A172 (cell line): ENCODE measurements at regions not wholly inside any gene's neighbourhood (a gene's known extent, or its start where the extent isn't known, plus 50 kb on each side); places are given as distances from the start of the nearest gene placed in this dataset.

ENCODE experiments used
- DNase-seq: peaks from one replicate; pipeline ENCODE4 v3.0.0-alpha.2; 2015; ENCODE audit warnings: low spot score

DNA sequence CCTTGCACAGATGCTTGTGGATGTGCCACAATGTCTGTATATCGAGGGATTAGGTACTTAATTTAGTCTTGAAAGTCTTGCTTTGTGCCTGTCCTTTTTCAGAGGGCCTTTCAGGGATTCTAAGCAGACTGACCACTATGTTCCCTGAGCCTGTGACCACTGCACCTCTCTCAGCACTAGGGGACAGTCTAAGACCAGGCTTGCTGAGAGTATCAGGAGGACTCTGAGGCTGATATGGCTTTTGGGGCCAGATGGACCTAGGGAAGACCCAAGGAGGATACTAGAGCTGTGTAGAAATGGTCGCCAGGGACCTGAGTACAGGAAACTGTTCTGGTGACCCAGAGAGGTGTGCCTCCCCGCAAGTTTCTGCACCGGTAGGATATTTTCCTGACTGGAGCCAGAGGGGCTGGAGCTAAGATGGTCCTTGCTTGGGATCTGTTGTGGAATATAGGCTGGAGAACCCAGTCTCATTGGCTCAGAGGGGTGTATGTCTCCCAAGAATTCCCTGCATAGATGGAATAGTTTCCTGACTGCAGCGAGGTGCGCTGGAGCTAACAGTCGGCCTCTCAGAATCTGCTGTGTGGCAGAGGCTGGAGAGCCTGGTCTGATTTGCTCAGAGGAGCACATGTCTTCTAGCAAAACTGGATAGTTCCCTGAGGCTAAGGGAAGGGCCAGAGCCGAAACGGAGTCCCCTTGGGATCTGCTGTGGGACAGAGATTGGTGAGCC, 213.2 kb upstream of the DCBLD2 start:
- DNase-seq: peak; percentile 50

DNA sequence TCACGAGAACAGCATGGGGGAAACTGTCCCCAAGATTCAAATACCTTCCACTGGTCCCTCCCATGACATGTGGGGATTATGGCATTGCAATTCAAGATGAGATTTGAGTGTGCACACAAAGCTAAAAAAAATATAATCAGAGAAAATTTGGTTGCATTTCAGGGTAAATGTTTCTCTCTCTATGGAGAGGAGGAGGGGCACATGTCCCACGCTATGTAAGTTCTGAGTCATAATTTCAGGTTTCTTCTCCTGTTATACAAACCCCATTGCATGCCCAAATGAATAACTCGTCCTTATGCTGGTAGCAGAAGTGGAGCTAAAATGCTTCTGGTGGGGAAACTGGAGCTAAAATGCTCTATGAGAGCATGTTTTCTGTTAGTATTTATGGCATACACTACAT, 209.7 kb upstream of the DCBLD2 start:
- no peak for DNase-seq

DNA sequence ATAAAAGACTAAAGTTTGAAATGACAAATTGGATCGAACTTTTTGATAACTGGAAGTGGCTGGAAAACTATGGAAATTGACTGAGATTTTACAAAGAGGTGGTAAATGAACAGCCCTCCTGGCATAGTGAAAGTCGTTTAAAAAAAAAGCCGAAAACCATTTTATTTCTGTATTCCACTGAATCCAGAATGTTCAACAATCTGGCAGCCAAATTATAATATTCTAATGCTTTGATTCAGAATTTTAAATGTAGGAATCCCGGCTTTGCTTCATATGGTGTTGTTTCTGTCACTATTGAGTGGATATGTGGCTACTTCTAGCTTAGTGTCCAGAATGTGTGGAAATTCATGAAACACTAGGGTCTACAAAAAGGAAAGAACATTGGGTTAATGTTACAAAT, 208.9 kb upstream of the DCBLD2 start:
- no peak for DNase-seq

DNA sequence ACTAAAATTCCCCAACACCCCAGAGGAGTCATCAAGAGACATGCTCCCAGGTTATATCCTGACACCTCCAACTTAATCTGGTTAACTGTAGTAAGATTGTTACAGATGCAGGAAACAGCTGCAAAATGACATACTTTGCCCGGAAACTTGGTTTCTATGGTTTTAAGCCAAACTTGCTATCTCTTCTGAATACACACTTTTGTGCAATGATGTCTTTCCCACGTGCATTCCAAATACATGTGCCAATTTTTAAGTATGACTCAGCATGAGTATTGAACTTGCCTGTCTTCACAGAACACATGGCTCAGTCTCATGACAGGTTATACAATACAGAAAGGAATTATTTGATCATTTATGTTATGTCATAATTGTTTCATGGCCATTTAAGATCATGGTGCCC, 207.0 kb upstream of the DCBLD2 start:
- peak; percentile 85 for DNase-seq

DNA sequence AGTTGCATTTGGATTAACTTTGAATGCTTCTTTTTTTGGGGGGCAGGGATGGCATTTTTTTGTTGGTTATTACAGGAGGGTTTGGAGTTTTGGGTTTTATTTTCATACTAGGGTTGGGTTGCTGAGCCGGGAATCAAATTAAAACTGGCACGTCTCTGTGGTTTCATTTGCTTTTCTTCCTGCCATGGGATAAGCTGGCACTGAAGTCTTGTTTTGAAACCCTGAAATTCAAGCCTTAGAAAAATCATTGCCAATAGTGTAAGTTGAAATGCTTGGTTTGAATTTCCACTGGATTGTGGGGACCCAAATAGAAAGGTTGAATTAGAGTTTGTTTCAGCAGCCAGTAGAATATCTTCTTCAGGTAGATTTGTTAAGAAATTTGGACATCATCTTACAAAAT, 193.1 kb upstream of the DCBLD2 start:
- no peak for DNase-seq

DNA sequence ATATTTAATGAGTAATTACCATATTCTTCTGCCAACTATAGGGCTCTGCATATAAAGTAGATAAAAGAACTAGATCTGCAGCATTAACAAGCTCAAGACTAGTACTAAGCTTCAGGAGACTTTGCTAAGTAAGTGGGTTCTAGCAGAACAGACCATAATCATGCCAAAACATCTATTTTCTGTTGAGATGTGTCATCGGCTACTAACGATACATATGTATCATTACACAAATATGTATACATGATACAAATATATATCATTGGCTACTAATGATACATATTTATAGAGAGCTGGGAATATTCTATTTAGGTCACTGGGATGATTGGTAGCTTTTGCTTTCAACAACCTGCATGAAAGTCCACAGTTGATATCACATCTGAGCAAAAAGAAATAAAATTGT, 185.8 kb upstream of the DCBLD2 start:
- no peak for DNase-seq

DNA sequence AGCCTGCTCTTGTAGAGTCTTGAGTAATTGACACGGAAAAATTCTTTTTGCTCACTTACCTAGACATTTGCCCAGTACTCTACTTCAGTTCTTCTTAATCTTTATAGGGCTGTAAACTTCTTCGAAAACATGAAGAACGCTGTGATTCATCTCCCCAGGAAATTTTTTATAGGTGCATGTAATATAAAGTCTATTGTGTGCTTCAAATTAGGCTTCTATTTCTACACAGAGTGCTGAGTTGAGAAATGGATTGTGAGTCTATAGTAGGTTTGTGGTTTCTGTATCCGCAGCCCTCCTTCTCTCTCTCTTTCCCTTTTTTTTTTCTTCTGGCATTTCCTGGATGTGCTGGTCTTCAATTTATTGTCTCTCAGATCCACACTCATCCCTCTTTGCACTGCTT, 183.3 kb upstream of the DCBLD2 start:
- peak; percentile 75 for DNase-seq

DNA sequence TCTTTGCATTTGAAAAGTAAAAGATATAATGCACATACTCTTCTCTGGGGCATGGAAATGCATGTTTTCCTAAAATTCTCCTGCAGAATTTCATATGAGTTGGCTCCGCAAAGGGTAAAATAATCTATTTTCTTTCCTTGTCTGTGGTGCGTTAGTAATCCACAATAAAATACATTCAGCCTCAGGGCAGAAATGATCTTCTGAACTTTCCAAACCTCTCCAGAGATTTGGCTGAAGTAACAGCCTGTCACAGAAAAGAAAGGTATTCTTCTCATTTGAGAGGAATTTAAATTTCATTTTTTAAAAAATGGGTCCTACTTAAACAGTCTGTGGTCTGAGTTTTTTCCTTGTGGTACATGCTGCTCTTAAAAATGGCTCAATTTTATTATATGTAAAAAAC, 182.7 kb upstream of the DCBLD2 start:
- DNase-seq: no peak

DNA sequence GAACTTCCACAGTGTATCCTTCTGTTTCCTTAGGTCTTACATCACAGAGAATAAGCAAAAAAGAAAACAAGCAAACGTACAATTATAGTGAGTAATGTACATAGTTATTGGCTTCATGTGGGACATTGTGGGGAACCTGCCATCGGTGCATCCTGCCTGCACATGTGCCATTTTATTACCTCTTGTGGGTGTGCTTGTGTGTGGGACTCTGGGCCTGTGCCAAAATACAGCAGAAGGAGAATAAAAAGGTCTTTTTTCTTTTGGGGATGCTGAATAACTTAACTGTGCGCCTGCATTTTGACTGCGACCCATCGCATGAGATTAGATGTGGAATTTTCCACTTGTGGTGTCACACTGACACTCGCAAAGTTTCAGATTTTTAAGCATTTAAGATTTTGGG, 169.6 kb upstream of the DCBLD2 start:
- DNase-seq: no peak

DNA sequence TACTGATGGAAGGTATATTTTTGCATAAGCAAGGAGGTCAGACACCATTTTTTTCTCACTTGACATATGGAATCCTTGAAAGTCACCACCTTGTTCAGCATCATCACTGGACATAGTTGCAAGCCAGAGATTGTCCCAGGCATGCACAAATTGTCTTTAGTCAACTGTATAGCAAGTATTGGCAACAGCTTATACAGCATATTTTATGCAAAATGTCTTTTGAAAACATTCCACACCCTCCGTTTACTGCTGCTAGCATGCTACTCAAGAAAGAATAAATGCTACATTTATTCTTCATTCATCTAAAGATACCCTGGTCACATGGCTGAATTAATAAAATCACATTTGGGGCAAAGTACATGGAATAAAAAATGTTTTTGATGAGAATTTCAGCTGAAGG, 168.5 kb upstream of the DCBLD2 start:
- no peak for DNase-seq

DNA sequence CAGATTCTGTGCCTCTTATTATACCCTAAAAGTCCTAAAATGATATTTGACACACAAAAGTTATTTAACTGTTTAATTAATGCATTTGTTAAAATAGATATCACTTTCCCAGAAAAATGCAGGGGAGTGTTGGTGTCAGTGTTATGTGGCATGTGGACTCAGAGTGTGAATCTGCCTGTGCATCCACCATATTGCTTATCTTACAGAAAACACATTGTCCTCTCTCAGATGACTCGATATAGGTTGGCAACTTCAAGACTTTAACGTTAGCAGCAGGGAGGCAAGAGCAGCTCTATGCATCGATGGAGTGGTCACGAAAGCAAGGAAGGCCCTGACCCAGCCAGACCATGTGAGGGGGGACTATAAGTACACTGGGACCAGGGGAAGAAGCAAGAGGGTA, 165.4 kb upstream of the DCBLD2 start:
- DNase-seq: no peak

DNA sequence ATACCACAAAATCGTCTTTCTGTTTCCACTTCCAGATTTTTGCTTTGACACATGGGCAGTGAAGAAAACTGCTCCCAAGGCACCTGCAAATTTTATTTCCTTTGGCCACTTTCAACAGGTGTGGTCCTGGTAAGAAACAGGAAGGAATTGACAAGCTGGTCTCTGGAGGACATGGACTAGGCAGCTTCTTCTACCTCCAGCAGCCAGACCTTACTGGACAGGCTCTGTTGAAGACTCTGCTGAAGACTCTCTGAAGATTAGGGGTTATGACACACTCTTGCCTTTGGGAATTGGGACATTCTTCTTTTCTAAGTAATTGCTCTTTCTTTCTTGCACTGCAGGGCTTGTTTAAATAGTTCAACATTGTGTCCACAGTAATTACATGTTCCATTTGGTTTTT, 147.7 kb upstream of the DCBLD2 start:
- no peak for DNase-seq

DNA sequence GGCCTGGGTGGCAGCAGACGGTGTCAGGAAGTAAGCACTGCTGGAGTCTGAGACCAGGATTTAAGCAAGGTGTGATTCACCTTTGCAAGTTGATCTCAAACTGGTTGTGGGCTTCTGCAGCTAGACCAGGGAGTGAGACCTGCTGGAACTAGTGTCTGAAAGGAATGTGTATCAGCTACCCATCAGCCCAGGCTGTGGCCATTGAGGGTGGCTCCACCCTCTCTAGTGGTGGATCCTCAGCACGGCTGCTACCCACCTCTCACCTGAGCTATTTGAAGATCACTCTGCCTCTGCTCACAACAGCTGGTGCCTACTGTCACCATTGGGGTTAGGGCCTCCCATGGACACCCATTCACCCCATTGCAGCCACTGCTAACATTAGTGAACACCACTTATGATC, 140.3 kb upstream of the DCBLD2 start:
- DNase-seq: no peak

DNA sequence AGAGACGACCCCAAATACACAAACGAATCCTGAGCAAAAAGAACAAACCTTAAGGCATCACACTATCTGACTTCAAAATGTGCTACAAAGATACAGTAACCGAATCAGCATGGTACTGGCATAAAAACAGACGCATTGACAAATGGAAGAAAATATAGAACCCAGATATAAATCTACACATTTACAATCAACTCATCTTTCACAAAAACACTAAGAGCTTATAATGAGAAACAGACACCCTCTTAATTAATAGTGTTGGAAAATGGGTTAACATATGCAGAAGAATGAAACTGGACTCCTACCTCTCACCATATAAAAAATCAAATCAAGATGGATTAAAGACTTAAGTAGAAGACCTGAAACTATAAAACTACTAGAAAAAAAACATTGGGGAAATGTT, 130.3 kb upstream of the DCBLD2 start:
- DNase-seq: no peak

DNA sequence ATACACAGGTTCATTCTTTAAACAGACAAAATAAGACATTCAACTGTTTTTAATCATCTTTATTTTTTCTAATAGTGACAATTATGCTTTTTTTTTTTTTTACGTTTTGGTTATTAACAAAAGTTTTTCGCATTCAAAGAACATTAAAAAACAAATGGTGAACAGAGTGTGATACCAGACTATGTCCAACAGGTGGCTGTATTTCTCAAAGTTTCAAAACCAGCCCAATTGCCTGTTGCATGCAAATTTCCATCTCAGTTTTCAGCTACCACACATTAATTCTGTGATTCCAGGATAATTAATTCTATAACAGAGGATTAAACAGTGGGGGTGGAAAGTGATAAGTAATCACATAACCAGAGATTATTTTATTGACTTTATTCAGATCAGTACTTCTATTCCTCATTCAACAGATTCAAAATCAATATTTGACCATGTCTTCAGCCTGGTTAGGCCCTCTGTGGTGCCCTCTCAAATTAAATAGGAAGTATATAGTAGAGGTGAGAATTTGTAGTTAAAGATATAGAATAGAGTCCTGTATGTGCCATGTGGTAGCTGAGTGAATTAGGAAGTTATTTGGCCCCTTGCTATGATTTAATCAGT, 122.2 kb upstream of the DCBLD2 start:
- peak; percentile 42 for DNase-seq

DNA sequence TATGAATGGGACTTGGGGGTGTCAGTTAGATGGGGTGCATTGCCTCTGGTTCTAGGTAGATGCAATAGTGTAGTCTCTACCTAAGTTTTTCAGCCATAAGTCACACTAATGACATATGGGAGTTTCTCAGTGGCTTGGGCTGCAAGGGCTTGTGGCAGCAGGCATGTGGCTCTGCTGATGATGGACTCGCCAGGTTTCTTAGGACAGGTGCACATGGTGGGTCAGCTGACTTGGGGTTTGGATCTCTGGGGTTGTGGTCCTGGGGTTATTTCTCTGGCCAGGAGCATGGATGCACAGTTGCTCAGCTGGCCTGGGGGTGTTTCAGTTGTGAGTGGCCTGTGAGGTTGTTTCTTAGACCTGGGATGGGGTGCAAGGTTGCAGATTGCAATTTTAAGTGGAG, 120.0 kb upstream of the DCBLD2 start:
- no peak for DNase-seq

DNA sequence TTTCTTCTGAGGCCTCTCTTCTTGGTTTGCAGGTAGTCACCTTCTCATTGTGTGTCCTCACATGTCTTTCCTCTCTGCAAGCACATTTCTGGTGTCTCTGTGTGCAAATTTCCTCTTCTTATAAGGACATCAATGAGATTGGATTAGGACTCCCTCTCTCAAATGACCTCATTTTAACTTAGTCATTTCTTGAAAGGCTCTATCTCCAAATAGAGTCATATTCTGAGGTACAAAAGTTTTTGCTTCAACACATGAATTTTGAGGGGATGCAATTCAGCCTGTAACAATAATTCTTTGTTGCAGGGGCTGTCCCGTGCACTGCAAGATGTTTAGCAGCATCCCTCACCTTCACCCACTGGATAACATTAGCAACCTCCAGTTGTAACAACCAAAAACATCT, 115.0 kb upstream of the DCBLD2 start:
- no peak for DNase-seq

DNA sequence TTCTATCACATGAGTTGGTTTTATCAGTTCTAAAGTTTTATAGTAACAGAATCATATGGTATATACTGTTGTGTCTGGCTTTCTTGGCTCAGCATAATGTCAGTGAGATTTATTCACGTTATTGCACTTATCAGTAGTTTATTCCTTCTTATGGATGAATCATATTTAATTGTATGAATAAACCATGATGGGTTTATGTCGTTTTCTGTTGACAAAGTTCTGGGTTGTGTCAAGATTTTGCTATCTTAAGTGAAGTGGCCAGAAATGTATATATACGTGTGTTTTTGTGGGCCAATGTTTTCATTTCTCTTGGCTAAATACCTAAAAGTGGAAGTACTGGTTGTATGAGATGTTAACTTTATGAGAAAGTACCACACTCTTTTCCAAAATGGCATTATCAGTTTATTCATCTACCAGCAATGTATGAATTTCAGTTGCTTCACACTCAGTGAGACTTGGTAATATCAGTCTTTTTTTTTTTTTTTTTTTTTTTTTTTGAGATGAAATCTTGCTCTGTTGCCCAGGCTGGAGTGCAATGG, 112.4 kb upstream of the DCBLD2 start:
- no peak for DNase-seq

DNA sequence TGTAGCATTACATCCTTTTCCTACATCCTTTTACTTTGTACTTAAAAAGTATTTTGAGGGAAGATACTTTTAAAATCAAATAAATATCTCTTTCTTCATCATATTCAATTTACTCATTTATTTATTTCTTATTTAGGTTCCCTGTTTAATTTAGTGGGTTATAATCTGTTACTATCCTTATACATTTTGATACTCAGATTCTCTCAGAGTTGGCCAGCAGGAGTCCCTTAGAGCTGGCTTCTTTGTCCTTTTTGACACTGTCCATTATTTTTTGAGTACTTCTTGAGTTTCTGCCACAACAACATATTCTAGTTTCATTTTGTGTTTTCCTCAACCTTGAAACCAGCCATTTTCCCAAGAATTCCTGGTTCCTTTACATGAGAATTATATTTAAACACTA, 111.6 kb upstream of the DCBLD2 start:
- no peak for DNase-seq

DNA sequence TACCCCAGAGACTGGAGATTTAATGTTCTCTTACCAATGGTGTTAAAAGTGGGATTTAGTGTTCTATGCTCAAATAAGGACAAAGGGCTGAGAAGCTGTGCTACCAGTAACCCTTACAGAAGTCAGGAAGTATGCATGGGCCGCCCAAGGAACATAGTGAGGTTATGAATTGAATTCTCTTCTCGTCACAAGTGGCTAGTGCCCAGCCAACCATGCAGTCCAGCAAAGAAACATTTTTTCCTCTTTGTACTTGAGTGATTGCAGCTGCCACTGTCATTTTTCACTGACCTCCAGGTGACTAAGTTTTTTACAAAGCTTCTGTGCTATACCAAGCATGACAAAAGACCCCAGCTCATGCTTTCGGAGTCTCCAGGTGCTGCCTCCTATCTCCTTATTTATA, 110.6 kb upstream of the DCBLD2 start:
- no peak for DNase-seq

DNA sequence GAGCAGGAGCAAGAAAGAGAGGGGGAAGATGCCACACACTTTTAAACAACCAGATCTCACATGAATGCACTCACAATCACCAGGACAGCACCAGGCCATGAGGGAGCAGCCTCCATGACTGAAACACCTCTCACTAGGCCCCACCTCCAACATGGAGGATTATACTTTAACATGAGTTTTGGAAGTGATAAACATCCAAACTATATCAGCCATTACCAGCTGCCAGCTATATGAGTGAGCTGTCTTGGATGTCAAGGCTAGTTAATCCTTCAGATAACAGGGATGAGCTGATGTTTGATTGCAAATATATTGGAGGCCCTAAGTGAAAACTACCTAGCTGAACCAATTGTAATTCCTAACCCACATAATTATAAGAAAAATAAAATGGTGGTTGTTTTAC, 108.4 kb upstream of the DCBLD2 start:
- no peak for DNase-seq

DNA sequence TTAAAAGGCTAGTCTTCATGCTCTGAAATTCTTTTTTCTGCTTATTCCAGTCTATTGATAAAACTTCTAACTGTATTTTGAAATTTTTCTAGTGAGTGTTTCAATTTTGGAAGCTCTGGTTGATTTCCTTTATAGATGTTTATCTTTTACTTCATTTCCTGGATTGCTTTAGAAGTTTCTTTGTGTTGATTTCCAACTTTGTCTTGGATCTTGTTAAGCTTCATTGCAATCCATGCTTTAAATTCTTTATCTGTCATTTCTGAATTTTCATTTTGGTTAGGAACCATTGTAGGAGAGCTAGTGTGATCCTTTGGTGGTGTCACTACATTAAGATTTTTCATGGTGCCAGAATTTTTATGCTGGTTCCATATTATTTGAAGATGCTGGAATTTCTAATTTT, 105.2 kb upstream of the DCBLD2 start:
- no peak for DNase-seq

DNA sequence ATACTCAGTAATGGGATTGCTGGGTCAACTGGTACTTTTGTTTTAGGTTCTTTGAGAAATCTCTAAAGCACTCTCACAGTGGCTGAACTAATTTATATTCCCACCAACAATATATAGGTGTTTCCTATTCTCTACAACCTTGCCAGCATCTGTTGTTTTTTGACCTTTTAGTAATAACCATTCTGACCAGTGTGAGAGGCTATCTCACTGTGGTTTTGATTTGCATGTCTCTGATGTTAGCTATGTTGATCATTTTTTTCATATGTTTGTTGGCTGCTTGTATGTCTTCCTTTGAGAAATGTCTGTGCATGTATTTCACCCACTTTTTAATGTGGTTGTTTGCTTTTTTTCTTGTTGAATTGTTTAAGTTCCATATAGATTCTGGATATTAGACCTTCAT, 98.2 kb upstream of the DCBLD2 start:
- DNase-seq: no peak
